ENCODE measurements at regions not wholly inside any gene's neighbourhood (a gene's known extent, or its start where the extent isn't known, plus 50 kb on each side); places are given as distances from the start of the nearest gene placed in this dataset.
A peak's percentile ranks its signal among the peaks of the same experiment; 100 is the strongest.

- DNase-seq (ENCODE audit: low spot score) (no peak), ATAC-seq (ENCODE audit: low read depth) (peak; percentile 83)
- H3K36me3 ChIP-seq (ENCODE audit: low read depth): no peaks in the 10 kb centered on the region
- H3K4me3 ChIP-seq (ENCODE audit: severe bottlenecking): no peak overlapping the region
- H3K9me3 ChIP-seq (ENCODE audit: severe bottlenecking): no peaks in the 10 kb centered on the region
- no peaks in the 10 kb centered on the region for H3K27me3 ChIP-seq (ENCODE audit: insufficient read depth, poor library complexity, severe bottlenecking)
- no peak overlapping the region for H3K27ac ChIP-seq (ENCODE audit: poor library complexity, severe bottlenecking)
- peaks cover 8% of the 10 kb centered on the region for H3K4me1 ChIP-seq (ENCODE audit: insufficient read depth, poor library complexity, severe bottlenecking)
- no peak for TF ChIP-seq CTCF (IDR thresholded peaks at IDR 0.05; ENCODE audit: poor library complexity, severe bottlenecking)
Measured at GRCh38 chr13:104592127-104592526, 1525.9 kb upstream of the SLC10A2 start.

GRCh38 chr13:104586051-104586746 lies 1520.0 kb upstream of the SLC10A2 start:
- DNase-seq (ENCODE audit: low spot score) (no peak), ATAC-seq (ENCODE audit: low read depth) (peak; percentile 27; the same call in 1 of the 3 replicates)
- no peak overlapping the region for H3K4me3 ChIP-seq (ENCODE audit: severe bottlenecking)
- no peaks in the 10 kb centered on the region for H3K9me3 ChIP-seq (ENCODE audit: severe bottlenecking)
- H3K4me1 ChIP-seq (ENCODE audit: insufficient read depth, poor library complexity, severe bottlenecking): no peaks in the 10 kb centered on the region
- TF ChIP-seq CTCF (IDR thresholded peaks at IDR 0.05; ENCODE audit: poor library complexity, severe bottlenecking): no peak
- H3K36me3 ChIP-seq (ENCODE audit: low read depth): no peaks in the 10 kb centered on the region
- H3K27ac ChIP-seq (ENCODE audit: poor library complexity, severe bottlenecking): no peak overlapping the region
- no peaks in the 10 kb centered on the region for H3K27me3 ChIP-seq (ENCODE audit: insufficient read depth, poor library complexity, severe bottlenecking)

GRCh38 chr13:104584481-104584880 lies 1518.3 kb upstream of the SLC10A2 start:
- Histone ChIP-seq H3K4me1 (ENCODE audit: insufficient read depth, poor library complexity, severe bottlenecking) (no peaks in the 10 kb centered on the region), H3K27ac (ENCODE audit: poor library complexity, severe bottlenecking) (no peak overlapping the region), H3K27me3 (ENCODE audit: insufficient read depth, poor library complexity, severe bottlenecking) (no peaks in the 10 kb centered on the region), H3K36me3 (ENCODE audit: low read depth) (no peaks in the 10 kb centered on the region), H3K9me3 (ENCODE audit: severe bottlenecking) (no peaks in the 10 kb centered on the region), H3K4me3 (ENCODE audit: severe bottlenecking) (no peak overlapping the region)
- TF ChIP-seq CTCF (IDR thresholded peaks at IDR 0.05; ENCODE audit: poor library complexity, severe bottlenecking): no peak
- DNase-seq (ENCODE audit: low spot score) (no peak), ATAC-seq (ENCODE audit: low read depth) (no peak)

- H3K4me1 ChIP-seq (ENCODE audit: insufficient read depth, poor library complexity, severe bottlenecking): no peaks in the 10 kb centered on the region
- no peak overlapping the region for H3K27ac ChIP-seq (ENCODE audit: poor library complexity, severe bottlenecking)
- no peaks in the 10 kb centered on the region for H3K36me3 ChIP-seq (ENCODE audit: low read depth)
- H3K27me3 ChIP-seq (ENCODE audit: insufficient read depth, poor library complexity, severe bottlenecking): no peaks in the 10 kb centered on the region
- DNase-seq (ENCODE audit: low spot score) (no peak), ATAC-seq (ENCODE audit: low read depth) (no peak)
- no peaks in the 10 kb centered on the region for H3K9me3 ChIP-seq (ENCODE audit: severe bottlenecking)
- no peak overlapping the region for H3K4me3 ChIP-seq (ENCODE audit: severe bottlenecking)
- TF ChIP-seq CTCF (IDR thresholded peaks at IDR 0.05; ENCODE audit: poor library complexity, severe bottlenecking): no peak
Measured at GRCh38 chr13:104580931-104581330, 1514.7 kb upstream of the SLC10A2 start.

- no peaks in the 10 kb centered on the region for H3K4me1 ChIP-seq (ENCODE audit: insufficient read depth, poor library complexity, severe bottlenecking)
- H3K36me3 ChIP-seq (ENCODE audit: low read depth): no peaks in the 10 kb centered on the region
- H3K9me3 ChIP-seq (ENCODE audit: severe bottlenecking): no peaks in the 10 kb centered on the region
- H3K4me3 ChIP-seq (ENCODE audit: severe bottlenecking): no peak overlapping the region
- no peak for ATAC-seq (ENCODE audit: low read depth)
- H3K27ac ChIP-seq (ENCODE audit: poor library complexity, severe bottlenecking): no peak overlapping the region
- no peak for TF ChIP-seq CTCF (IDR thresholded peaks at IDR 0.05; ENCODE audit: poor library complexity, severe bottlenecking)
- no peaks in the 10 kb centered on the region for H3K27me3 ChIP-seq (ENCODE audit: insufficient read depth, poor library complexity, severe bottlenecking)
- DNase-seq (ENCODE audit: low spot score): no peak
Measured at GRCh38 chr13:104577071-104577815, 1511.0 kb upstream of the SLC10A2 start.

Data from RWPE2 (cell line).